Activated CD4-positive, CD25-positive, alpha-beta regulatory T cell treated with anti-CD3 and anti-CD28 coated beads, Interleukin-2, amount 50 U/mL, for 24 hours (primary cell): ENCODE measurements at regions not wholly inside any gene's neighbourhood (a gene's known extent, or its start where the extent isn't known, plus 50 kb on each side); places are given as distances from the start of the nearest gene placed in this dataset.
"Not testable (repeated sequence)": the region's sequence is repeated elsewhere in the genome, so short reads cannot be mapped to it uniquely, and the experiment has no call there.

Source experiments
- ATAC-seq, 2 donors: fragments of 150-1000 bp; cut with Tn5 transposase; one replicate each; pipeline ENCODE4 v1.10.0; 2021; ENCODE audit warnings: mild to moderate bottlenecking in 1 of 2, moderate library complexity in 1 of 2

GRCh38 chr16:18263046-18263445, 73.5 kb downstream of the NPIPA8 start:
- not testable (repeated sequence) for ATAC-seq

- not testable (repeated sequence) for ATAC-seq
These were observed 74.7 kb downstream of the NPIPA8 start for GRCh38 chr16:18261848-18262247.

- not testable (repeated sequence) for ATAC-seq
These were observed 76.9 kb downstream of the NPIPA8 start for GRCh38 chr16:18259496-18260176.

GRCh38 chr16:18252943-18253342, 83.6 kb downstream of the NPIPA8 start:
- not testable (repeated sequence) for ATAC-seq

GRCh38 chr16:18230505-18230904, 106.0 kb downstream of the NPIPA8 start:
- ATAC-seq, result not testable (repeated sequence)

- ATAC-seq, result not testable (repeated sequence)
These were observed 114.2 kb downstream of the NPIPA8 start for GRCh38 chr16:18222054-18223009.

GRCh38 chr16:18217741-18218140, 118.8 kb downstream of the NPIPA8 start:
- not testable (repeated sequence) for ATAC-seq

GRCh38 chr16:18216814-18217213, 119.7 kb downstream of the NPIPA8 start:
- ATAC-seq, result not testable (repeated sequence)

GRCh38 chr16:18213810-18214209, 122.7 kb downstream of the NPIPA8 start:
- not testable (repeated sequence) for ATAC-seq

- not testable (repeated sequence) for ATAC-seq
These were observed 125.0 kb downstream of the NPIPA8 start for GRCh38 chr16:18211505-18211904.

- ATAC-seq, result not testable (repeated sequence)
These were observed 131.8 kb downstream of the NPIPA8 start for GRCh38 chr16:18204786-18205185.

GRCh38 chr16:18204309-18204708, 132.2 kb downstream of the NPIPA8 start:
- not testable (repeated sequence) for ATAC-seq

- ATAC-seq, result not testable (repeated sequence)
These were observed 135.0 kb downstream of the NPIPA8 start for GRCh38 chr16:18201511-18201910.

- ATAC-seq, result not testable (repeated sequence)
These were observed 144.1 kb downstream of the NPIPA8 start for GRCh38 chr16:18192389-18192788.

GRCh38 chr16:18190179-18190578, 146.4 kb downstream of the NPIPA8 start:
- ATAC-seq, result not testable (repeated sequence)

GRCh38 chr16:18184755-18185154, 151.8 kb downstream of the NPIPA8 start:
- ATAC-seq, result not testable (repeated sequence)

GRCh38 chr16:18181028-18181427, 155.5 kb downstream of the NPIPA8 start:
- ATAC-seq, result not testable (repeated sequence)

- ATAC-seq, result not testable (repeated sequence)
These were observed 162.5 kb downstream of the NPIPA8 start for GRCh38 chr16:18173945-18174497.

GRCh38 chr16:18162293-18162692, 174.2 kb downstream of the NPIPA8 start:
- not testable (repeated sequence) for ATAC-seq

GRCh38 chr16:18161224-18161623, 175.3 kb downstream of the NPIPA8 start:
- not testable (repeated sequence) for ATAC-seq

- not testable (repeated sequence) for ATAC-seq
These were observed 177.4 kb downstream of the NPIPA8 start for GRCh38 chr16:18159185-18159584.

- not testable (repeated sequence) for ATAC-seq
These were observed 178.7 kb downstream of the NPIPA8 start for GRCh38 chr16:18157854-18158253.

GRCh38 chr16:18152832-18153231, 183.7 kb downstream of the NPIPA8 start:
- not testable (repeated sequence) for ATAC-seq
